Activated CD8-positive, alpha-beta memory T cell treated with anti-CD3 and anti-CD28 coated beads, Interleukin-2, amount 10 ng/mL, durations not matched to agents 7 days and 5 days (primary cell): ENCODE measurements at regions not wholly inside any gene's neighbourhood (a gene's known extent, or its start where the extent isn't known, plus 50 kb on each side); places are given as distances from the start of the nearest gene placed in this dataset.
"Not testable (repeated sequence)": the region's sequence is repeated elsewhere in the genome, so short reads cannot be mapped to it uniquely, and the experiment has no call there.

Source experiments
- ATAC-seq: fragments of 150-1000 bp; cut with Tn5 transposase; one replicate; pipeline ENCODE4 v1.10.0; 2021; ENCODE audit warnings: moderate library complexity
- CTCF ChIA-PET: fragments of 350-600 bp; sonication (Branson Sonifier 250); formaldehyde crosslinking; loops from one replicate; lab custom pipeline; 2021; ENCODE audit warnings: antibody characterized with exemption; lab: Charles Lee
- DNase-seq: peaks from one replicate; pipeline ENCODE4 v3.0.0-alpha.2; 2020
- H3K27ac Mint-ChIP-seq: one replicate; pipeline ENCODE4 v1.8.0; 2021; ENCODE audit warnings: mild to moderate bottlenecking, mixed read lengths
- H3K27me3 Mint-ChIP-seq: one replicate; pipeline ENCODE4 v1.8.0; 2021; ENCODE audit warnings: mixed read lengths
- H3K36me3 Mint-ChIP-seq: one replicate; pipeline ENCODE4 v1.8.0; 2021; ENCODE audit warnings: mild to moderate bottlenecking, mixed read lengths
- H3K4me1 Mint-ChIP-seq: one replicate; pipeline ENCODE4 v1.8.0; 2021; ENCODE audit warnings: mixed read lengths
- H3K4me3 Mint-ChIP-seq: one replicate; pipeline ENCODE4 v1.8.0; 2021; ENCODE audit warnings: mild to moderate bottlenecking, moderate library complexity, mixed read lengths
- H3K9me3 Mint-ChIP-seq: one replicate; pipeline ENCODE4 v1.8.0; 2022; ENCODE audit warnings: low read depth, mixed read lengths

DNA sequence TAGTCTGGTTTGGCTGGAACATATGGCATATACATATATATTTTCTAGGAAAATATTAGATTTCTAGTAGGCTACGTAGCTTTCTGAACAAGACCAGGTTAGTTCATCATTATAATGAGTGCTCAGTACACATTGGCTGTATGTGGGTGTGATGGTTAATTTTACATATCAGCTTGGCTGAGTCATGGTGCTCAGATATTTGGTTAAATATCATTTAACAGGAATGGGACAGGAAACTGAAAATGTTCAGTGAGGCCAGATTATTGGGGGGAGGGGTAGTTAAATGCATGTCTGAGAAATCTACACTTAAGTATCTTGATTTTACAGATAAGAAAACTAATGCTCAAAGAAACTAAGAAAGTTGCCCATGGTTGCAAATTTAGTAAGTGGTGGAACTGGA is 160.1 kb downstream of the RBMX2 start:
- CTCF ChIA-PET: interaction anchor here (0.6 kb wide), 1 partner anchor 223 kb away, joined by 3 read pairs; no protein-coding TSS in a partner anchor
- Mint-ChIP-seq H3K4me1 (no peaks in the 10 kb centered on the region), H3K36me3 (no peaks in the 10 kb centered on the region), H3K27ac (no peak overlapping the region), H3K4me3 (no peak overlapping the region), H3K27me3 (peaks cover 3% of the 10 kb centered on the region), H3K9me3 (no peaks in the 10 kb centered on the region)
- no peak for ATAC-seq
- no peak for DNase-seq

DNA sequence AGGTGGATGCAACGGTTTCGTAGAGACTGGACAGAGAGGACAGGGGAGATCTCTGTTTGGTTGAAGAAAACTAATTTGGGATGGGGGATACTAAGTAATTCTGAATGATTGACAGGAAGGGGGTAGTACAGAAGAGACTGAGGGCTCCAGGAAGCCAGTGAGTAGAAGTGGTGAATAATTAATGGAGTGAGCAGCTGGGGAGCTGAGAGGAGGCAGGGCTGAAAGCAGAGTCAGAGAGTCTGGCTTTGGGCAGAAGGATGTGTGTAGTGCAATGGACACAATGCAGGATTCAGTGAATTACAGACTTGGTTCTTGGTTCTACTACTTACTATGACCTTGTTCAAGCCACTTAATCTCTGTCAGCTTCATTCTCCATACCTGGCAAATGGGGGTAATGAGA is 161.7 kb downstream of the RBMX2 start:
- no peak overlapping the region for H3K27ac Mint-ChIP-seq
- no peaks in the 10 kb centered on the region for H3K36me3 Mint-ChIP-seq
- no peaks in the 10 kb centered on the region for H3K9me3 Mint-ChIP-seq
- H3K27me3 Mint-ChIP-seq: peaks cover 2% of the 10 kb centered on the region
- CTCF ChIA-PET: no interaction called here
- H3K4me1 Mint-ChIP-seq: no peaks in the 10 kb centered on the region
- ATAC-seq (no peak), DNase-seq (no peak)
- H3K4me3 Mint-ChIP-seq: no peak overlapping the region

DNA sequence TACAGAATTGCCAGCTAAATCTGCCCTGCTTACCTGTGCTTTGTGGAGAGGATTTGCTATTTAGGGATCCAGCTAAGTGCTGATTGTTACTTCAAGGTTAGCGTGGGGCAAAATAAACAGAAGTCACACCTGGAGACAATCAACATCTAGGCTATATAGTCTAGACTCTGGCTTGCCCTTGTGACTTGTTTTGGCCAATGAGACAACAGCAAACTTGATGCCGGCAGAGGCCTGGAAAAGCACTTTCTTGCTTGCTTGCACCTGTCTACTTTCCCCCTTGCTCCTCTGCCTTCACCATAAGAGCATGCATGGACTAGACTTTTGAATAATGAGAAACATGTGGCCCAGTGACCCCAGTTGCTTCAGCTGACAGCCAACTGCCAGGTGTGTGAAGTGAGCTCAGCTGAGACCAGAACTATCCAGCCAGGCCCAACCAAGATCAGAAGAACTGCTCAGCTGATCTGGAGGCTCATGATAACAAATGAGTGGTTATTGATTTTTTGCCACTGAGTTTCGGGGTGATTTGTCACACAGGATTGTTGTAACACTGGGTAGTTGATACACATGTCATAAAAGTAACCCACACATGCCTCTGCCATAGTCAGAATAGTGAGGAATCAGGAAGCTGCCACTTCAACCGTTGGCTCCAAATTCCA is 164.4 kb downstream of the RBMX2 start:
- Mint-ChIP-seq H3K27ac (no peak overlapping the region), H3K4me1 (no peaks in the 10 kb centered on the region), H3K4me3 (no peak overlapping the region), H3K27me3 (no peaks in the 10 kb centered on the region), H3K36me3 (no peaks in the 10 kb centered on the region), H3K9me3 (no peaks in the 10 kb centered on the region)
- DNase-seq (no peak), ATAC-seq (no peak)
- CTCF ChIA-PET: interaction anchor here (1.1 kb wide), 1 partner anchor 9 kb away, joined by 4 read pairs; no protein-coding TSS in a partner anchor

DNA sequence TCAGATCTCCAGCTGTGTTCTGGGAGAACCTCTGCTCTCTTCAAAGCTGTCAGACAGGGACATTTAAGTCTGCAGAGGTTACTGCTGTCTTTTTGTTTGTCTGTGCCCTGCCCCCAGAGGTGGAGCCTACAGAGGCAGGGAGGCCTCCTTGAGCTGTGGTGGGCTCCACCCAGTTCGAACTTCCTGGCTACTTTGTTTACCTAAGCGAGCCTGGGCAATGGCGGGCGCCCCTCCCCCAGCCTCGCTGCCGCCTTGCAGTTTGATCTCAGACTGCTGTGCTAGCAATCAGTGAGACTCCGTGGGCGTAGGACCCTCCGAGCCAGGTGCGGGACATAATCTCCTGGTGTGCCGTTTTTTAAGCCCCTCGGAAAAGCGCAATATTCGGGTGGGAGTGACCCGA is 171.2 kb downstream of the RBMX2 start:
- H3K4me1 Mint-ChIP-seq, H3K27ac Mint-ChIP-seq, CTCF ChIA-PET, DNase-seq, H3K4me3 Mint-ChIP-seq, H3K9me3 Mint-ChIP-seq, H3K36me3 Mint-ChIP-seq, ATAC-seq: not testable (repeated sequence)
- H3K27me3 Mint-ChIP-seq: peaks cover 13% of the 10 kb centered on the region
